ENCODE measurements at regions not wholly inside any gene's neighbourhood (a gene's known extent, or its start where the extent isn't known, plus 50 kb on each side); places are given as distances from the start of the nearest gene placed in this dataset.

DNA sequence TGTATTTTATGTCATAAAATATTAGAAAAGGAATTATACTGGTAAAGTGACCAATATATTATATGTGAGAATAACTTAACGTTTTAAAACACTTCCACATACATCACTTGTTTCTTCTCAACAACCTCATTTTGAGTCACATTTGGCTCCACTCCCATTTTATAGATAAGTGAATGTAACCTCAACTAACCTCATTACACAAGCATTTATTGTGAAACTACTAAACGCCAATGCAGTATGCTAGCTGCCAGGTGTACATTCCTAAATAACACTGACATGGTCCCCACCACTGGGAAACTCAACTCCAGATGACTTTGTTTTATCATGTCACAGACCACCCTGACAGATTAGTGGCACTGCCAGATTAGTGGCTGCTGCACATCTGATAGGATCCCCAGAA, 249.7 kb upstream of the CNTN4 start:
- DNase-seq (ENCODE audit: low read depth), result no peak
- H3K4me3 ChIP-seq (ENCODE audit: low read length), result no peak overlapping the region
- TF ChIP-seq CTCF (conservative IDR thresholded peaks at IDR 0.05; ENCODE audit: low read depth, low read length), result no peak

DNA sequence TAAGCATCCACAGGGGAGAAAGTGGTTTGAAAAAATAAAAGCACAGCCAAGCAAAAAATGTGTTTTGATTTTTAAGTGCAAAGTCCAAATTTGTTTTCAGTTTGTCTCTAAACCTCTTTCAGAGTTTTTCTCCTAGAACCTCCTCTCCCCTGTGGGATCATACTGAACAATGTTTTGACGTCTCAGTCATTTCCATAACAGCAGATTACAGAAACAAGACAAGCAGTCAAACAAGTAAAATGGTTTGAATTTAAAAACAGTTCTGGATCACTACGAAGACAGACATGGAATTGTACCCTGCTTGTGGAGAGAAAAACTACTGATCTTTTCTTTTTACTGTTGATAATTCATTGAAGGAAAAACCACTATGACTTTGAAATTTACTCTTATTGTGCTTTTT, 245.7 kb upstream of the CNTN4 start:
- TF ChIP-seq CTCF (conservative IDR thresholded peaks at IDR 0.05; ENCODE audit: low read depth, low read length), result no peak
- H3K4me3 ChIP-seq (ENCODE audit: low read length), result no peak overlapping the region
- no peak for DNase-seq (ENCODE audit: low read depth)

GRCh38 chr3:1855841-1856240, 242.8 kb upstream of the CNTN4 start:
- no peak overlapping the region for H3K4me3 ChIP-seq (ENCODE audit: low read length)
- no peak for DNase-seq (ENCODE audit: low read depth)
- no peak for TF ChIP-seq CTCF (conservative IDR thresholded peaks at IDR 0.05; ENCODE audit: low read depth, low read length)

DNA sequence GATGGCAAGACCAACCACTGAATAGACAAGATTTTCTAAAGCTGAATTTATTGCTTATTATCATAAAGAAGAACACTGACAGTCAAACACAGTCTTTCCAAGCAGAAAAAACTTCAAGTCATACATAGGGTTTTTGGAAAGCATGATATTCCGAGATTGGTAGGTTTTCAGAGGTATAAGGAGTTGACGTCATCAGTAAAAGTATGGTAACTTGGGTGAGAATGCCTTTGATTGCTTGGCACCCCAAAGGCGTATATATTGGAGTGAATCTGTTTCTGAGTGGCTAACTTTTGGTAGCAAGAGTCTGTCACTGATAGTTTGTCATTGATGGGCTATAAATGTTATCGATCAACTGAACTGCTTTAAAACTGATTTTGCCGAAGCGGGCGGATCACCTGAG, 227.9 kb upstream of the CNTN4 start:
- TF ChIP-seq CTCF (conservative IDR thresholded peaks at IDR 0.05; ENCODE audit: low read depth, low read length), result no peak
- H3K4me3 ChIP-seq (ENCODE audit: low read length), result no peak overlapping the region
- DNase-seq (ENCODE audit: low read depth), result no peak

GRCh38 chr3:1883534-1883933, 215.1 kb upstream of the CNTN4 start:
- DNase-seq (ENCODE audit: low read depth), result no peak
- H3K4me3 ChIP-seq (ENCODE audit: low read length), result no peak overlapping the region
- no peak for TF ChIP-seq CTCF (conservative IDR thresholded peaks at IDR 0.05; ENCODE audit: low read depth, low read length)

- DNase-seq (ENCODE audit: low read depth), result no peak
- no peak overlapping the region for H3K4me3 ChIP-seq (ENCODE audit: low read length)
- TF ChIP-seq CTCF (conservative IDR thresholded peaks at IDR 0.05; ENCODE audit: low read depth, low read length), result no peak
These were observed 206.2 kb upstream of the CNTN4 start for GRCh38 chr3:1892459-1892858.

GRCh38 chr3:1902416-1902815, 196.2 kb upstream of the CNTN4 start:
- H3K4me3 ChIP-seq (ENCODE audit: low read length), result no peak overlapping the region
- TF ChIP-seq CTCF (conservative IDR thresholded peaks at IDR 0.05; ENCODE audit: low read depth, low read length), result no peak
- peak; percentile 50 for DNase-seq (ENCODE audit: low read depth)

Measured in retinal pigment epithelial cell (primary cell).